Mesenchymal stem cell (in vitro differentiated cells and primary cell): ENCODE measurements at regions not wholly inside any gene's neighbourhood (a gene's known extent, or its start where the extent isn't known, plus 50 kb on each side); places are given as distances from the start of the nearest gene placed in this dataset.

Experiments
- DNase-seq: peaks from one replicate; pipeline ENCODE4 v3.0.0-alpha.2; 2013
- H2AFZ ChIP-seq: one replicate; pipeline ENCODE4 v1.6.1; 2013; ENCODE audit warnings: low read depth, mild to moderate bottlenecking, control low read depth, inconsistent platforms, low read length, moderate library complexity
- H2AK5ac ChIP-seq: 2 replicates; pipeline ENCODE4 v1.6.1; 2013; ENCODE audit warnings: low read length, moderate library complexity, mild to moderate bottlenecking, inconsistent platforms; ENCODE audit not compliant: severe bottlenecking
- H2BK120ac ChIP-seq: one replicate; pipeline ENCODE4 v1.6.1; 2013; ENCODE audit warnings: low read depth, mild to moderate bottlenecking, inconsistent platforms, low read length, moderate library complexity
- H2BK12ac ChIP-seq, 2 experiments: one replicate each; pipeline ENCODE4 v1.6.1; 2013; ENCODE audit warnings: inconsistent platforms in 2 of 2, low read length in 2 of 2, mild to moderate bottlenecking in 2 of 2, moderate library complexity in 2 of 2, control low read depth in 1 of 2
- H2BK15ac ChIP-seq: one replicate; pipeline ENCODE4 v1.6.1; 2013; ENCODE audit warnings: mild to moderate bottlenecking, low read depth, inconsistent platforms; ENCODE audit not compliant: poor library complexity, severe bottlenecking
- H2BK5ac ChIP-seq: 2 replicates; pipeline ENCODE4 v1.6.1; 2013; ENCODE audit warnings: low read depth, mild to moderate bottlenecking, low read length, control low read depth, inconsistent platforms; ENCODE audit not compliant: poor library complexity, severe bottlenecking
- H3K14ac ChIP-seq, 2 experiments: one replicate each; pipeline ENCODE4 v1.6.1; 2013; ENCODE audit warnings: inconsistent platforms in 2 of 2, low read length in 2 of 2, control low read depth in 1 of 2, mild to moderate bottlenecking in 1 of 2, moderate library complexity in 1 of 2
- H3K18ac ChIP-seq, 2 experiments: one replicate each; pipeline ENCODE4 v1.6.1; 2013; ENCODE audit warnings: inconsistent platforms in 2 of 2, low read length in 2 of 2, control low read depth in 1 of 2, low read depth in 1 of 2, mild to moderate bottlenecking in 1 of 2
- H3K23ac ChIP-seq, 2 experiments: one replicate each; pipeline ENCODE4 v1.6.1; 2013; ENCODE audit warnings: inconsistent platforms in 2 of 2, low read length in 2 of 2, mild to moderate bottlenecking in 2 of 2, moderate library complexity in 2 of 2, control low read depth in 1 of 2
- H3K27ac ChIP-seq: 2 replicates; pipeline ENCODE4 v1.5.1; 2013; ENCODE audit warnings: mild to moderate bottlenecking, moderate library complexity, low read length, control low read depth, inconsistent platforms; ENCODE audit not compliant: poor library complexity, severe bottlenecking
- H3K27me3 ChIP-seq, 2 experiments: 2 replicates each; pipeline versions ENCODE4 v1.6.1 to v1.7.0; 2013; ENCODE audit warnings: low read length in 2 of 2, mild to moderate bottlenecking in 2 of 2, moderate library complexity in 2 of 2, control low read depth in 1 of 2, inconsistent platforms in 1 of 2; ENCODE audit not compliant: control insufficient read depth in 1 of 2, insufficient read depth in 1 of 2
- H3K36me3 ChIP-seq, 2 experiments: 2 replicates each; pipeline versions ENCODE4 v1.6.1 to v1.7.0; 2013; ENCODE audit warnings: low read length in 2 of 2, control low read depth in 1 of 2, inconsistent platforms in 1 of 2, low read depth in 1 of 2, mild to moderate bottlenecking in 1 of 2; ENCODE audit not compliant: insufficient read depth in 2 of 2, control insufficient read depth in 1 of 2
- H3K4ac ChIP-seq, 2 experiments: one replicate each; pipeline ENCODE4 v1.6.1; 2013; ENCODE audit warnings: inconsistent platforms in 2 of 2, low read length in 2 of 2, mild to moderate bottlenecking in 2 of 2, moderate library complexity in 2 of 2, control low read depth in 1 of 2, low read depth in 1 of 2
- H3K4me1 ChIP-seq: 2 replicates; pipeline ENCODE4 v1.6.1; 2013; ENCODE audit warnings: low read depth, low read length, control low read depth; ENCODE audit not compliant: control insufficient read depth, insufficient read depth
- H3K4me2 ChIP-seq: 2 replicates; pipeline ENCODE4 v1.6.1; 2013; ENCODE audit warnings: low read length, mild to moderate bottlenecking, inconsistent platforms; ENCODE audit not compliant: poor library complexity, severe bottlenecking
- H3K4me3 ChIP-seq, 2 experiments: 2 replicates each; pipeline versions ENCODE4 v1.5.1 to v1.7.0; 2013; ENCODE audit warnings: low read length in 2 of 2, mild to moderate bottlenecking in 2 of 2, control low read depth in 1 of 2, low read depth in 1 of 2; ENCODE audit not compliant: insufficient read depth in 1 of 2
- H3K79me1 ChIP-seq: replicated peaks from 2 replicates; pipeline ENCODE4 v1.6.1; 2013; ENCODE audit warnings: mild to moderate bottlenecking, control low read depth, low read length, inconsistent platforms; ENCODE audit not compliant: poor library complexity, severe bottlenecking
- H3K9ac ChIP-seq: 2 replicates; pipeline ENCODE4 v1.7.0; 2013; ENCODE audit warnings: mild to moderate bottlenecking, low read length, moderate library complexity
- H3K9me3 ChIP-seq: 2 replicates; pipeline ENCODE4 v1.7.0; 2013; ENCODE audit warnings: mild to moderate bottlenecking, low read length; ENCODE audit not compliant: control insufficient read depth
- H4K8ac ChIP-seq: one replicate; pipeline ENCODE4 v1.6.1; 2013; ENCODE audit warnings: inconsistent platforms, mild to moderate bottlenecking, low read length, moderate library complexity
- H4K91ac ChIP-seq: one replicate; pipeline ENCODE4 v1.6.1; 2013; ENCODE audit warnings: mild to moderate bottlenecking, low read length, inconsistent platforms
- WGBS: methylation state at CpG from one replicate; pipeline ENCODE4 v1.1.7; 2013; ENCODE audit warnings: mixed read lengths; 5-methylcytosine and 5-hydroxymethylcytosine counted together

DNA sequence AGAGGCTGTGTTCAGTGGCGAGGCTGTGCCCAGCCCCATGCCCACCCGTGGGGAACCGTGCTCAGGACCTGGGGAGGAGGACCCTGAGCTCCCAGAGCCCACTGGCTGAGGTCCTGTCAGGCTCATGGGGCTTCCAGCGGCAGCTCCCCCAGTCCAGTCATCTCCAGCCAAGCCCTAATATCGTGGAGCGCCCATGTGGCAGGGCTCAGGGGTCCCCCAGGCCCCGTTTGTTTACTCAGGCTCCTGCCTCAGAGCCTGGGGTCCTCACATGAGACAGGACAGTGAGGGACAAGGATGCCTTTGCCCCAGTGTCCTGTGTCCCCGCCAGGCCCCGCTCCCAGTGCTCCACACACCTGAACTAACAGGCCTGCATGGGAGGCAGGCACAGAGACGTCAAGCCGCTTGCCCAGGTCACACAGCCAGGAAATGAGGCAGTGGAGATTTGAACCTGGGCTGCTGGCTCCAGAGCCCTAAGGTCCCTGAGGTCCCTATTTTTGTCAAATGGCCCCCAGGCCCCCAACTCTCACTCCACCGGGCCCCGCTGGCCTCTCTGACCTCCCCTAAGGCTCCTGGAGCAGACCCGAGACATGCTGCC lies 100.7 kb upstream of the ACTRT2 start:
- DNase-seq, result no peak
- Histone ChIP-seq H3K4me1 (no peaks in the 10 kb centered on the region), H3K23ac (no peak overlapping the region), H3K14ac (no peak overlapping the region), H2AFZ (no peak overlapping the region), H4K8ac (no peak overlapping the region), H3K27me3 (peaks cover 0 to 23% of the 10 kb centered on the region in 2 experiments), H3K4me2 (no peak overlapping the region), H2AK5ac (no peak overlapping the region), H2BK120ac (no peak overlapping the region), H3K27ac (no peak overlapping the region), H2BK12ac (no peak overlapping the region), H2BK5ac (no peak overlapping the region), H2BK15ac (no peak overlapping the region), H3K9ac (no peak overlapping the region), H4K91ac (no peak overlapping the region), H3K4ac (no peak overlapping the region), H3K36me3 (no peaks in the 10 kb centered on the region), H3K18ac (no peak overlapping the region), H3K9me3 (no peaks in the 10 kb centered on the region), H3K79me1 (no peaks in the 10 kb centered on the region), H3K4me3 (no peak overlapping the region)
- 84% methylated on average over 14 of the region's 14 CpGs for WGBS

DNA sequence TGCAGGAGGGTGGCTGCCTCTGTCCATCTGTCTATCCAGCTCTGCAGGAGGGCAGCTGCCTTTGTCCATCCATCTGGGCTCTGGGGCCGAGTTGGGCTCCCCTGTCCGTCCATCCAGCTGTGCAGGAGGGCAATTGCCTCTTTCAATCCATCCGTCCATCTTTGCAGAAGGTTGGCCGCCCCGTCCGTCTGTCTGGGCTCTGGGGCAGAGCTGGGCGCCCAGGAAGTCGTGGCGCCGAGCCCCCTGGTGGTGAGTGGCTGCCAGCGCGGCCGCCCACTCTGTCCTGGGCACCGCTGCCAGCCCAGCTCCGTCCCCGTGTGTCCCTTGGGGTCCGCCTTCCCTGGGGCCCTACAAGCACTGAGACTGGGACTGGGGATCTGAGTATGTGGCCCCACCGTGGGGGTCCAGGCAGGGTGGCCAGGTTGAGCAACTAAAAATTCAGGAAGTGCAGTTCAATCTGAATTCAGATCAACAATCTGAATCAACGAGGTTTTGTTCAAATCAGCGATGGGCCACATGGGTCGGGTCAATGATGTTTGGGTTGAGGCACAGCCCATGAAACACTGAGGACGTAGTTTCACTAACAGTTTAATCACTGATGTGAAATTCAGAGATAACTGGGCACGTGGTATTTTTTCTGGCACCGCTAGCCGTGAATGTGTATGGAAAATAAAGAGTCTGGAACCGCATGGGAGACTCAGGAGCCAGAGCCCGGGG lies 99.1 kb upstream of the ACTRT2 start:
- Histone ChIP-seq H2AFZ (no peak overlapping the region), H3K4me2 (no peak overlapping the region), H2AK5ac (no peak overlapping the region), H2BK15ac (no peak overlapping the region), H4K91ac (no peak overlapping the region), H3K9ac (no peak overlapping the region), H3K9me3 (no peaks in the 10 kb centered on the region), H2BK120ac (no peak overlapping the region), H3K18ac (no peak overlapping the region), H2BK12ac (no peak overlapping the region), H4K8ac (no peak overlapping the region), H3K23ac (no peak overlapping the region), H3K4ac (no peak overlapping the region), H3K79me1 (no peaks in the 10 kb centered on the region), H3K27me3 (peaks cover 0 to 29% of the 10 kb centered on the region in 2 experiments), H2BK5ac (no peak overlapping the region), H3K4me1 (peaks cover 3% of the 10 kb centered on the region), H3K4me3 (no peak overlapping the region), H3K27ac (no peak overlapping the region), H3K36me3 (no peaks in the 10 kb centered on the region), H3K14ac (no peak overlapping the region)
- no peak for DNase-seq
- 87% methylated on average over 27 of the region's 27 CpGs for WGBS

DNA sequence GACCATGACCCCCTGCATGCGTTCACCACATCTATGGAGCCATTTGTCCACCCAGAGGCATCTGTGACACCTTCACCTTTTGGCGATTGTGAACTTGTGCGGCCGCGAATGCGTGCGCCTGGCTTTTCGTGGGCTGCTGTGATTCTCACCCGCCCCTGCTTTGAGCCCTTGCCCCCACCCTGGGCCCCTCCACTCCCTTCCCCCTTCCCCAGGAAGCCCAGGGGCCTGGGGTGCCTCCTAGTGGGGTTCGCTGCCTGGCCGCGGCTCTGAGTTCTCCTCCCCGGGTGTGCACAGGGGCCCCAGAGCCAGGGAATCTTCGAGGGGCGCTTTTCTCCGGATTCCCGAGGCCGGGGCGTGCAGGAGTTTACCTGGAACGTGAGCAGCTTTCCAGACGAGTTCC lies 97.9 kb upstream of the ACTRT2 start:
- Histone ChIP-seq H2AFZ (no peak overlapping the region), H3K4me3 (no peak overlapping the region), H3K18ac (no peak overlapping the region), H3K79me1 (no peaks in the 10 kb centered on the region), H2BK5ac (no peak overlapping the region), H3K4ac (no peak overlapping the region), H3K14ac (no peak overlapping the region), H3K4me2 (no peak overlapping the region), H4K8ac (no peak overlapping the region), H3K4me1 (peaks cover 3% of the 10 kb centered on the region), H3K9ac (no peak overlapping the region), H3K36me3 (no peaks in the 10 kb centered on the region), H4K91ac (no peak overlapping the region), H3K27ac (no peak overlapping the region), H3K23ac (no peak overlapping the region), H3K9me3 (no peaks in the 10 kb centered on the region), H2AK5ac (no peak overlapping the region), H2BK120ac (no peak overlapping the region), H3K27me3 (peaks cover 0 to 41% of the 10 kb centered on the region in 2 experiments), H2BK12ac (no peak overlapping the region), H2BK15ac (no peak overlapping the region)
- DNase-seq, result no peak
- whole genome bisulfite sequencing, result 74% methylated on average over 21 of the region's 21 CpGs

- Histone ChIP-seq H3K4ac (no peak overlapping the region), H3K23ac (no peak overlapping the region), H3K14ac (no peak overlapping the region), H3K27me3 (peaks cover 0 to 48% of the 10 kb centered on the region in 2 experiments), H3K79me1 (no peaks in the 10 kb centered on the region), H4K91ac (no peak overlapping the region), H3K36me3 (no peaks in the 10 kb centered on the region), H3K27ac (no peak overlapping the region), H2BK12ac (no peak overlapping the region), H3K9me3 (no peaks in the 10 kb centered on the region), H2AFZ (no peak overlapping the region), H2BK5ac (no peak overlapping the region), H2AK5ac (no peak overlapping the region), H4K8ac (no peak overlapping the region), H3K4me3 (no peak overlapping the region), H3K4me1 (peaks cover 3% of the 10 kb centered on the region), H3K18ac (no peak overlapping the region), H2BK120ac (no peak overlapping the region), H2BK15ac (no peak overlapping the region), H3K4me2 (no peak overlapping the region), H3K9ac (no peak overlapping the region)
- DNase-seq, result no peak
- WGBS, result 83% methylated on average over 12 of the region's 13 CpGs
Measured at GRCh38 chr1:2925291-2925690, 96.0 kb upstream of the ACTRT2 start.
